ENCODE measurements at regions not wholly inside any gene's neighbourhood (a gene's known extent, or its start where the extent isn't known, plus 50 kb on each side); places are given as distances from the start of the nearest gene placed in this dataset.

DNA sequence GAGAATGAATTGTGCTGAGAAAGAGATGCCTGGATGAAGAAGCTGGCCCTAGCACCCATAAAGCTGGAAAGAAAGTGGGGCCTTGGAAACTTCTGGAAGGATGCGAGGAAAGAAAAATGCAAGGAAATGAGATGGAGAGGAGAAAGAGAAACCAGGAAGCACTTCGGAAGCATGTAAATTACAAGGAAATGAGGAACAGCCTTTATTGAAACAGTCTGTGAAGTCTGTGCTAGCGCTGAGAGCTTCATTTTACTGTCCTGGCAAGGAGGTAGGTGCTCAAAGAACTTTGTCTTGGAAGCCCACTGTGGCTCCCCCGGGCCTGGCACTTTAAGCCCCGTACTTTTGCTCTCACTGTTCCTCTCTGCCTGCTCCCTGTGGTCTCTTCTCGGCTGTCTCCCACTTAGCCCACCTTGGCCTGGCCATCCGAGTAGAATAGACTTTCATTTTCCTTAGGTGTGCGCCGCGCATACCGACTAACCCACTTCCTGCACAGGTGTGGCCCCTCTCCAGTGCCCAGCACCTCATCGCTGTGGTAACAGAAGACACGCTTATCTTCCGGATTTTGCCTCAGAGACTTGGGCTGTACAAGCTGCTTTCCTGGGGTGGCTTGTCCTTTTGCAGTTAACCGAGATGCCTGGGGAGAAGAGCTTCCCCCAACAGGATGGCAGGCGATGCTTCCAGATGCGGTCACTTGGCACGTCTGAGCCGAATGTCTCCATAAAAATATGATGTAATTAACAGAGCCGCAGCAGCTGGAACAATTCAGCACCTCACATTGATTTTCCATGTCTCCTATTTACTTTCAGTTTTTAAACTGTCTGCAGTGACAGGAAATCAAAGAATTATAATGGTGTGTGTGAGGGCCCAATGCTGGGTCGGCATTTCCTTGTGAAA lies 199.6 kb downstream of the HRH4 start:
- TF ChIP-seq REST (IDR thresholded peaks at IDR 0.05; ENCODE audit: insufficient read depth in 1 of 2, low read depth in 2 of 2, low read length in 2 of 2) (no peak), TAF1 (IDR thresholded peaks at IDR 0.05; ENCODE audit: borderline replicate concordance, insufficient read depth, low read length) (no peak)

DNA sequence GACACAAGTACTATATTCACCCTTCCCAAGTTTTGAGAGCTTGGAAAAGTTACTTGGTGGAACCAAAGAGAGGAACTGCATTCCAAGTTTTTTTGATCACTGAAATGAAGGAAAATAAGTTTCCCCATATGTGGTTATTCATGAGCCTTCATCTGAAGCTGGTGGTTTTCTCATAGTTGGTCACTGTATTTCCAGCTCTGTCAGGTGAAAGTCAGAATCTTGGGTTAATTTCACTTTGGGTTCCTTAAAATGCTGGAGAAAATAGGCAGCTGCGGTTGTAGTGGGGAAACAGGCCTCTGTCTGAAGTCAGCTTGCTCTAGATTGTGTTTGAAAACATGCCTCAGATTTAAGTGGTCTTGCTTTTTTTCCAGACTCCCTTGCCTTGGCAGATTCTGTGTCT lies 200.5 kb downstream of the HRH4 start:
- TF ChIP-seq FOXP2 (optimal IDR thresholded peaks at IDR 0.05; ENCODE audit: borderline replicate concordance, extremely low read depth, extremely low read length, insufficient read depth) (no peak), POLR2AphosphoS5 (IDR thresholded peaks at IDR 0.05; ENCODE audit: low read depth, low read length) (no peak), SIN3A (IDR thresholded peaks at IDR 0.05; ENCODE audit: borderline replicate concordance, insufficient read depth, low read length) (no peak), REST (IDR thresholded peaks at IDR 0.05; ENCODE audit: insufficient read depth in 1 of 2, low read depth in 2 of 2, low read length in 2 of 2) (no peak), TAF1 (IDR thresholded peaks at IDR 0.05; ENCODE audit: borderline replicate concordance, insufficient read depth, low read length) (no peak)

- no peak for TF ChIP-seq SIN3A (IDR thresholded peaks at IDR 0.05; ENCODE audit: borderline replicate concordance, insufficient read depth, low read length)
- no peak for TF ChIP-seq TAF1 (IDR thresholded peaks at IDR 0.05; ENCODE audit: borderline replicate concordance, insufficient read depth, low read length)
- no peak for TF ChIP-seq REST (IDR thresholded peaks at IDR 0.05; ENCODE audit: insufficient read depth in 1 of 2, low read depth in 2 of 2, low read length in 2 of 2)
- no peak for TF ChIP-seq FOXP2 (optimal IDR thresholded peaks at IDR 0.05; ENCODE audit: borderline replicate concordance, extremely low read depth, extremely low read length, insufficient read depth)
- TF ChIP-seq POLR2AphosphoS5 (IDR thresholded peaks at IDR 0.05; ENCODE audit: low read depth, low read length) = no peak
These were observed 202.0 kb downstream of the HRH4 start for GRCh38 chr18:24662412-24662821.

DNA sequence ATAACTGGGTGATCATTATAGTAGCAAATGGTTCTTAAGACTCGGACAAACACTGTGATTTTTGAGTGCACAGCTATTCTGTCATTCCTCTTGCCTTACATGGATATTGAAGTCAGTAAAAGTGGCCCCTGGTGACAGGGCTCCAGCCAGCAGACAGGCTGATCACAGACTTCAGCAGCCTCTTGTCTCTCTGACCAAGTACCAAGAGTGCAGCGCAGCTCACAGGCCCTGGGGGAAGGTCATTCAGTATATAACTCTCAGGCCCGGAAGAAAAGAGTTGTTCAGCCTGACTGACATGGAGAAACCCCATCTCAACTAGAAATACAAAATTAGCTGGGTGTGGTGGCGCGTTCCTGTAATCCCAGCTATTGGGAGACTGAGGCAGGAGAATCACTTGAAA lies 202.6 kb downstream of the HRH4 start:
- TF ChIP-seq SIN3A (IDR thresholded peaks at IDR 0.05; ENCODE audit: borderline replicate concordance, insufficient read depth, low read length) (no peak), POLR2AphosphoS5 (IDR thresholded peaks at IDR 0.05; ENCODE audit: low read depth, low read length) (no peak), REST (IDR thresholded peaks at IDR 0.05; ENCODE audit: insufficient read depth in 1 of 2, low read depth in 2 of 2, low read length in 2 of 2) (no peak), TAF1 (IDR thresholded peaks at IDR 0.05; ENCODE audit: borderline replicate concordance, insufficient read depth, low read length) (no peak), FOXP2 (optimal IDR thresholded peaks at IDR 0.05; ENCODE audit: borderline replicate concordance, extremely low read depth, extremely low read length, insufficient read depth) (no peak)
